ENCODE measurements at regions not wholly inside any gene's neighbourhood (a gene's known extent, or its start where the extent isn't known, plus 50 kb on each side); places are given as distances from the start of the nearest gene placed in this dataset.

- no peak for DNase-seq
Observed at GRCh38 chr11:45337583-45338360, 51.6 kb upstream of the SYT13 start.

GRCh38 chr11:45336136-45336535 lies 50.0 kb upstream of the SYT13 start:
- no peak for DNase-seq

All from activated CD4-positive, alpha-beta T cell treated with anti-CD3 and anti-CD28 coated beads for 48 hours (primary cell).